ENCODE measurements at regions not wholly inside any gene's neighbourhood (a gene's known extent, or its start where the extent isn't known, plus 50 kb on each side); places are given as distances from the start of the nearest gene placed in this dataset.

GRCh38 chr14:49364752-49365117 is 221.4 kb downstream of the RPS29 start:
- no peak overlapping the region for H2AFZ ChIP-seq (replicated peaks)
- peaks cover 24% of the 10 kb centered on the region for H3K27me3 ChIP-seq
- no peak overlapping the region for H3K27ac ChIP-seq
- no peaks in the 10 kb centered on the region for H3K9me3 ChIP-seq (ENCODE audit: low read depth)
- no peak for DNase-seq (ENCODE audit: low spot score)
- no peak overlapping the region for H3K9ac ChIP-seq
- H3F3A ChIP-seq (ENCODE audit: low read depth), result peaks cover 7% of the 10 kb centered on the region
- Mint-ChIP-seq H3K36me3 (no peaks in the 10 kb centered on the region), H3K4me1 (peaks cover 18% of the 10 kb centered on the region), H3K9me3 (peaks cover 16% of the 10 kb centered on the region), H3K4me3 (no peak overlapping the region), H3K27ac (peak overlapping the region; percentile 59), H3K27me3 (ENCODE audit: insufficient read depth, low read depth) (no peaks in the 10 kb centered on the region)
- H3K4me1 ChIP-seq, result peaks cover 32% of the 10 kb centered on the region
- TF ChIP-seq EZH2 (IDR thresholded peaks at IDR 0.05) (no peak), EZH2phosphoT487 (IDR thresholded peaks at IDR 0.05) (no peak), CTCF (IDR thresholded peaks at IDR 0.05) (no peak)
- H3K4me2 ChIP-seq, result peak overlapping the region; percentile 34
- no peaks in the 10 kb centered on the region for H3K36me3 ChIP-seq
- no peaks in the 10 kb centered on the region for H4K20me1 ChIP-seq (ENCODE audit: low read depth)
- H3K4me3 ChIP-seq, result no peak overlapping the region
- H3K79me2 ChIP-seq (ENCODE audit: low read depth), result no peaks in the 10 kb centered on the region

GRCh38 chr14:49363821-49364751 is 222.1 kb downstream of the RPS29 start:
- H3K4me3 Mint-ChIP-seq, result peak overlapping the region; percentile 14
- H3K4me2 ChIP-seq, result peak overlapping the region; percentile 34
- peaks cover 18% of the 10 kb centered on the region for H3K4me1 Mint-ChIP-seq
- no peaks in the 10 kb centered on the region for H3K36me3 ChIP-seq
- no peaks in the 10 kb centered on the region for H3K27me3 Mint-ChIP-seq (ENCODE audit: insufficient read depth, low read depth)
- H3K27ac Mint-ChIP-seq, result peak overlapping the region; percentile 59
- H3K9me3 Mint-ChIP-seq, result peaks cover 22% of the 10 kb centered on the region
- H3F3A ChIP-seq (ENCODE audit: low read depth), result peaks cover 7% of the 10 kb centered on the region
- no peak overlapping the region for H3K4me3 ChIP-seq
- no peak overlapping the region for H3K27ac ChIP-seq
- H3K79me2 ChIP-seq (ENCODE audit: low read depth), result no peaks in the 10 kb centered on the region
- H2AFZ ChIP-seq (replicated peaks), result no peak overlapping the region
- H3K27me3 ChIP-seq, result peaks cover 21% of the 10 kb centered on the region
- no peaks in the 10 kb centered on the region for H4K20me1 ChIP-seq (ENCODE audit: low read depth)
- DNase-seq (ENCODE audit: low spot score), result peak; percentile 45
- H3K9me3 ChIP-seq (ENCODE audit: low read depth), result no peaks in the 10 kb centered on the region
- peaks cover 32% of the 10 kb centered on the region for H3K4me1 ChIP-seq
- H3K9ac ChIP-seq, result no peak overlapping the region
- no peak for TF ChIP-seq EZH2 (IDR thresholded peaks at IDR 0.05)
- no peaks in the 10 kb centered on the region for H3K36me3 Mint-ChIP-seq

- Mint-ChIP-seq H3K9me3 (peaks cover 29% of the 10 kb centered on the region), H3K27me3 (ENCODE audit: insufficient read depth, low read depth) (no peaks in the 10 kb centered on the region), H3K36me3 (no peaks in the 10 kb centered on the region), H3K27ac (no peak overlapping the region), H3K4me3 (no peak overlapping the region), H3K4me1 (peaks cover 18% of the 10 kb centered on the region)
- no peak for DNase-seq (ENCODE audit: low spot score)
- Histone ChIP-seq H3F3A (ENCODE audit: low read depth) (peaks cover 7% of the 10 kb centered on the region), H3K27ac (no peak overlapping the region), H3K27me3 (peaks cover 9% of the 10 kb centered on the region), H3K79me2 (ENCODE audit: low read depth) (no peaks in the 10 kb centered on the region), H3K9me3 (ENCODE audit: low read depth) (no peaks in the 10 kb centered on the region), H3K4me2 (no peak overlapping the region), H3K9ac (no peak overlapping the region), H3K36me3 (no peaks in the 10 kb centered on the region), H4K20me1 (ENCODE audit: low read depth) (no peaks in the 10 kb centered on the region), H3K4me1 (peaks cover 32% of the 10 kb centered on the region), H2AFZ (replicated peaks) (no peak overlapping the region), H3K4me3 (no peak overlapping the region)
- no peak for TF ChIP-seq EZH2 (IDR thresholded peaks at IDR 0.05)
- no peak for TF ChIP-seq EZH2phosphoT487 (IDR thresholded peaks at IDR 0.05)
- TF ChIP-seq CTCF (IDR thresholded peaks at IDR 0.05), result no peak
These were observed 223.3 kb downstream of the RPS29 start for GRCh38 chr14:49362916-49363315.

GRCh38 chr14:49339130-49339529 is 247.1 kb downstream of the RPS29 start:
- no peak for DNase-seq (ENCODE audit: low spot score)
- no peaks in the 10 kb centered on the region for H4K20me1 ChIP-seq (ENCODE audit: low read depth)
- no peak overlapping the region for H3K4me3 ChIP-seq
- no peak overlapping the region for H3K9ac ChIP-seq
- H3K27me3 ChIP-seq, result no peaks in the 10 kb centered on the region
- Mint-ChIP-seq H3K4me1 (no peaks in the 10 kb centered on the region), H3K4me3 (no peak overlapping the region), H3K27ac (no peak overlapping the region), H3K9me3 (no peaks in the 10 kb centered on the region), H3K27me3 (ENCODE audit: insufficient read depth, low read depth) (peaks cover 7% of the 10 kb centered on the region), H3K36me3 (no peaks in the 10 kb centered on the region)
- no peak overlapping the region for H2AFZ ChIP-seq (replicated peaks)
- no peaks in the 10 kb centered on the region for H3K36me3 ChIP-seq
- TF ChIP-seq EZH2 (IDR thresholded peaks at IDR 0.05) (no peak), CTCF (IDR thresholded peaks at IDR 0.05) (no peak), EZH2phosphoT487 (IDR thresholded peaks at IDR 0.05) (no peak)
- no peaks in the 10 kb centered on the region for H3K79me2 ChIP-seq (ENCODE audit: low read depth)
- no peaks in the 10 kb centered on the region for H3F3A ChIP-seq (ENCODE audit: low read depth)
- H3K9me3 ChIP-seq (ENCODE audit: low read depth), result no peaks in the 10 kb centered on the region
- no peak overlapping the region for H3K4me2 ChIP-seq
- no peak overlapping the region for H3K27ac ChIP-seq
- H3K4me1 ChIP-seq, result no peaks in the 10 kb centered on the region

Measured in neural progenitor cell (in vitro differentiated cells).